ENCODE measurements at regions not wholly inside any gene's neighbourhood (a gene's known extent, or its start where the extent isn't known, plus 50 kb on each side); places are given as distances from the start of the nearest gene placed in this dataset.
"Not testable (repeated sequence)": the region's sequence is repeated elsewhere in the genome, so short reads cannot be mapped to it uniquely, and the experiment has no call there.

DNA sequence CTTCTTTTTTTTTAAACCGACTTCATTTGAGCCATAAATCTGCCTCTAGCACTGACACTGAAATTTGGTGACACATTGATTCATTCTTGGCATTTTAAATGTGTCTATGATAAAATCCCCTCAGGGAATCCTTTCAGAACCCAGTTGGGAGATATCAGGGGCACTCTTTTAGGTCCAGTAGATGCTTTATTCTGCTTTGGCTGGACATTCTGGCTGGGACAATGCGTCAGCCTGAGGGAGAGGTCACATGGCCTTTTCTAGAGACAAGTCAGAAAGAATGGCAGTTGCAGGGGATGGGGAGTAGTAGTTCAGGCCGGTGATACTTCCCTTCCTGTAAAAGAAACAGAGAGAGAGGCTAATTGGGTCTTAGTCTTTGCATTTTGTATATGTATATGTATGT is 63.1 kb downstream of the TRIM43 start:
- not testable (repeated sequence) for DNase-seq (ENCODE audit: low read depth); H3K4me3 ChIP-seq (ENCODE audit: low read depth, low read length)

DNA sequence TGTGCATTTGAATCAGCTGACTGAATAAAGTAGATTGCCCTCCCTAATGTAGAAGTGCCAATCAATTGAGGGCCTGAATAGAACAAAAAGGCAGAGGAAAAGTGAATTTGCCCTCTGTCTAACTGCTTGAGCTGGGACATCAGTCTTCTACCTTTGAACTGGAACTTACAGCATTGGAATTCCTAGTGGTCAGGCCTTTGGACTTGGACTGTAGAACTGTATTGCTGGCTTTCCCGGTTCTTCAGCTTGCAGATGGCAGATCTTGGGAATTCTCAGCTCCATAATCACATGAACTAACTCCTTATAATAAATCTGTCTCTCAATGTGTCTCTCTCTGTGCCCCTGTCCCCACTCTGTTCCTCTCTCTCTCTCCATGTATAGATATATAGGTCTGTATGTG is 64.8 kb downstream of the TRIM43 start:
- not testable (repeated sequence) for DNase-seq (ENCODE audit: low read depth); H3K4me3 ChIP-seq (ENCODE audit: low read depth, low read length)

- H3K4me3 ChIP-seq (ENCODE audit: low read depth, low read length); DNase-seq (ENCODE audit: low read depth): not testable (repeated sequence)
These were observed 66.1 kb downstream of the TRIM43 start for GRCh38 chr2:95657937-95658336.

- H3K4me3 ChIP-seq (ENCODE audit: low read depth, low read length); DNase-seq (ENCODE audit: low read depth): not testable (repeated sequence)
These were observed 69.2 kb downstream of the TRIM43 start for GRCh38 chr2:95660766-95661562.

DNA sequence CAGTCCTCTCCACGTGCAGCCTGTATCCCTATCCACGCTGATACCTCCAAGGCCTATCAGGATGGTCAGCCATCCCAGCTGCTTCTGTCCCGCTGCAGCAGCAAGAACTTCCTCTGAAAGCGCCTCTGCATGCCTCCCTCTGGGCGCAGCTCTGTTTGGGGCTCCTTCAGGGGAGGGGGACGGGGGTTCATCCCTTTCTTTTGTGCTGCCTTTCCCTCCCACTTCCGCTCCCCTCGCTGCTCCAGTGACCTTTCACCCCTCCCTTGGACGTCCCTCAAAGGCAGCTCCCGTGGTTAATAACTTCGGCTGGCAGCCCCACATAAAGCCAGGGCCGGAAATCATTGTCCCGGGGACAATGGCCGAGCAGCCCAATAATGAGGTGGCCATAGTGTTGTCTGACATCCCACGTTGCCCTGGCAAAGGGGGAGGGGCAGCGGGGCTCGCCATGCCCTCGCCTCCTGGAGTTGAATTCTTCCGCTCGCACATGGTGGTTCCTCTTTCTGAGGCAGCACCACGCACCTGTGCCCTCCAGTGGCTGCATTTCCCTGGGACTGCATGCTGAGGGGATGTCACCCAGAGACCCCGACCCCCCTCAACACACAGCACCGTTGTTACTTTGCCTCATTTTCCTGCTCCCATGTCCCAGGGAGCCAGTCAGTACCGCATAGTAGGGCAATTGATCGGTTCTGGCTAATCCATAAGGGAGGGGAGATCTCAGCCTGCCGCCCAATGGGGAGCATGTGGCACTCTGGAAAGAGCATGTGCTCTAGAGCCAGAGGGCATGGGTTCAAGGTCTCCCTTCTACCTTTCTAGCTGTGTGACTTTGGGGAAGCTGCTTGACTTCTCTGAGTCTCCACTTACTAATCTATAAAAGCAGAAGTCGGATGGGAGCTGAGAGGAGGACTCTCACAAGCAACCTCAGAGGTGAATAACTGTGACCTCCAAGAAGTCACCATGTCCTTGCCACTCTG is 72.0 kb downstream of the TRIM43 start:
- not testable (repeated sequence) for H3K4me3 ChIP-seq (ENCODE audit: low read depth, low read length); DNase-seq (ENCODE audit: low read depth)

DNA sequence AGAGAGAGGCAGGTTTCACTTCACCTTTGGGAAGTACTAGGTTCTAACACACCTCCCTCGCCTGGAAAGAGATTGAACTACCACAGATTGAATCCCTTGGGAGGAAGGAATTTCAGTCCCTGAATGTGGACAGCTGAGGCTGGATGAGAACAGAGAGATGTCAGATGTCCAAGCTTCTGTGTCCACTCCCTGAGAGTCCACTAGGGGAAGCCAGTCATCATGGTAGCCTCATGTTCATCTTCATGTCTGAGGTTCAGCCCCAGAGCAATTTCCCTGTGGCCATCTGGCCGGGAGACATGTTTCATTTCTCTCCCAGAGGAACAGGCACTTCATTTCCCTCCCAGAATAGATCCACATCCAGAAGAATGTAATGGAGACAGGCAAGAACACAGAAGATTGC is 74.8 kb downstream of the TRIM43 start:
- peak; percentile 32 for DNase-seq (ENCODE audit: low read depth)
- TF ChIP-seq, protein P1, sequence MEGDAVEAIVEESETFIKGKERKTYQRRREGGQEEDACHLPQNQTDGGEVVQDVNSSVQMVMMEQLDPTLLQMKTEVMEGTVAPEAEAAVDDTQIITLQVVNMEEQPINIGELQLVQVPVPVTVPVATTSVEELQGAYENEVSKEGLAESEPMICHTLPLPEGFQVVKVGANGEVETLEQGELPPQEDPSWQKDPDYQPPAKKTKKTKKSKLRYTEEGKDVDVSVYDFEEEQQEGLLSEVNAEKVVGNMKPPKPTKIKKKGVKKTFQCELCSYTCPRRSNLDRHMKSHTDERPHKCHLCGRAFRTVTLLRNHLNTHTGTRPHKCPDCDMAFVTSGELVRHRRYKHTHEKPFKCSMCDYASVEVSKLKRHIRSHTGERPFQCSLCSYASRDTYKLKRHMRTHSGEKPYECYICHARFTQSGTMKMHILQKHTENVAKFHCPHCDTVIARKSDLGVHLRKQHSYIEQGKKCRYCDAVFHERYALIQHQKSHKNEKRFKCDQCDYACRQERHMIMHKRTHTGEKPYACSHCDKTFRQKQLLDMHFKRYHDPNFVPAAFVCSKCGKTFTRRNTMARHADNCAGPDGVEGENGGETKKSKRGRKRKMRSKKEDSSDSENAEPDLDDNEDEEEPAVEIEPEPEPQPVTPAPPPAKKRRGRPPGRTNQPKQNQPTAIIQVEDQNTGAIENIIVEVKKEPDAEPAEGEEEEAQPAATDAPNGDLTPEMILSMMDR (conservative IDR thresholded peaks at IDR 0.05; ENCODE audit: low read depth, low read length), result peak; percentile 48
- not testable (repeated sequence) for H3K4me3 ChIP-seq (ENCODE audit: low read depth, low read length)

DNA sequence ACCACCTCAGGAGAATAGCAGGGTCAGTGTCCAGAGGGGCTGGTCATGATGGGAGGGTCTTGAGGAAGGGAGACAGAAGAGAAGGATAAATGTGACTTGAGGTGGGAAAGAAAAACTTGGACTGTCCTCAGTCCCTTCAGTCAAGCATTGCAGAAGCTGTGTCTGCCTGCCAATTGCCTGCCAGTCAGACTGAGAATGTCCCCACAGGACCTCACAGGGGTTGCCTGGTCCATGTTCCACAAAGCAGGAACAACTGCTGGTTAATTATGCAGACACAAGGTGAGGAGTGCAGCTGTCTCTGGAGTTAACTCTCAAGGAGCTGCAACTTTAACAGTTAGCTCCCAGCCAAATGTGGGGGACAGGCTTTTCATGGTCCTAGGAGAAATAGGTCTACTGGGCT is 75.7 kb downstream of the TRIM43 start:
- no peak overlapping the region for H3K4me3 ChIP-seq (ENCODE audit: low read depth, low read length)
- TF ChIP-seq, protein P1 (conservative IDR thresholded peaks at IDR 0.05; ENCODE audit: low read depth, low read length), result no peak

GRCh38 chr2:95668934-95669333 is 77.1 kb downstream of the TRIM43 start:
- H3K4me3 ChIP-seq (ENCODE audit: low read depth, low read length); DNase-seq (ENCODE audit: low read depth): not testable (repeated sequence)

More for the DNA sequence above, 75.7 kb downstream of the TRIM43 start:
- no peak for DNase-seq (ENCODE audit: low read depth)

GRCh38 chr2:95669441-95669991 is 77.7 kb downstream of the TRIM43 start:
- peak; percentile 12 for DNase-seq (ENCODE audit: low read depth)
- TF ChIP-seq, protein P1 (conservative IDR thresholded peaks at IDR 0.05; ENCODE audit: low read depth, low read length), result no peak
- no peak overlapping the region for H3K4me3 ChIP-seq (ENCODE audit: low read depth, low read length)

GRCh38 chr2:95670167-95670566 is 78.4 kb downstream of the TRIM43 start:
- no peak for DNase-seq (ENCODE audit: low read depth)
- TF ChIP-seq, protein P1 (conservative IDR thresholded peaks at IDR 0.05; ENCODE audit: low read depth, low read length), result no peak
- H3K4me3 ChIP-seq (ENCODE audit: low read depth, low read length), result no peak overlapping the region
